Caco-2 (cell line): ENCODE measurements at regions not wholly inside any gene's neighbourhood (a gene's known extent, or its start where the extent isn't known, plus 50 kb on each side); places are given as distances from the start of the nearest gene placed in this dataset.

Experiments
- BruUV-seq: library from RNA; stranded (reverse); fragments of 400-500 nt; replicated peaks from 2 replicates; lab custom pipeline; 2021; lab: Mats Ljungman, UMichigan
- CTCF ChIA-PET: fragments of 300-600 bp; sonication (Branson Sonifier 250); formaldehyde crosslinking; loops from one replicate; lab custom pipeline; 2022; ENCODE audit warnings: antibody characterized with exemption; lab: Charles Lee
- POLR2A ChIA-PET: fragments of 300-600 bp; sonication (Branson Sonifier 250); formaldehyde crosslinking; loops from one replicate; lab custom pipeline; 2022; ENCODE audit warnings: antibody characterized with exemption; lab: Charles Lee
- DNase-seq, 2 experiments: peaks; one replicate each; pipeline versions ENCODE4 v3.0.0 to v3.0.0-alpha.2; 2020 to 2022
- H3K27me3 ChIP-seq: replicated peaks from 2 replicates; pipeline ENCODE4 v1.6.0; 2011; ENCODE audit warnings: low read length; ENCODE audit not compliant: control insufficient read depth, insufficient read depth
- H3K36me3 ChIP-seq: 2 replicates; pipeline ENCODE4 v1.5.1; 2011; ENCODE audit warnings: low read length; ENCODE audit not compliant: control insufficient read depth, insufficient read depth
- H3K4me1 ChIP-seq: fragments of 250-450 bp; sonication (Bioruptor Pico); 2 replicates; pipeline ENCODE4 v1.5.1; 2020; ENCODE audit warnings: mild to moderate bottlenecking
- H3K4me3 ChIP-seq: 2 replicates; pipeline ENCODE4 v1.5.1; 2011; ENCODE audit warnings: low read depth, mild to moderate bottlenecking, control low read depth, low read length
- H3K9me3 ChIP-seq: fragments of 250-450 bp; sonication (Bioruptor Pico); 2 replicates; pipeline ENCODE4 v1.5.1; 2020; ENCODE audit warnings: mild to moderate bottlenecking, moderate library complexity
- H3K27ac Mint-ChIP-seq: one replicate; pipeline ENCODE4 v1.8.0; 2022; ENCODE audit warnings: mixed read lengths; ENCODE audit not compliant: unreplicated experiment
- H3K27me3 Mint-ChIP-seq: one replicate; pipeline ENCODE4 v1.8.0; 2022; ENCODE audit warnings: mixed read lengths; ENCODE audit not compliant: insufficient read depth, unreplicated experiment
- H3K36me3 Mint-ChIP-seq: one replicate; pipeline ENCODE4 v1.8.0; 2022; ENCODE audit warnings: mild to moderate bottlenecking, mixed read lengths; ENCODE audit not compliant: insufficient read depth, unreplicated experiment
- H3K4me1 Mint-ChIP-seq: one replicate; pipeline ENCODE4 v1.8.0; 2022; ENCODE audit warnings: low read depth, mixed read lengths; ENCODE audit not compliant: unreplicated experiment
- H3K4me3 Mint-ChIP-seq: one replicate; pipeline ENCODE4 v1.8.0; 2022; ENCODE audit warnings: mild to moderate bottlenecking, moderate library complexity, mixed read lengths; ENCODE audit not compliant: unreplicated experiment
- H3K9me3 Mint-ChIP-seq: one replicate; pipeline ENCODE4 v1.8.0; 2022; ENCODE audit warnings: mixed read lengths; ENCODE audit not compliant: unreplicated experiment
- intact Hi-C: fragments of 100-400 bp; cut with micrococcal nuclease; formaldehyde crosslinking; loops from one replicate; pipeline ENCODE4 v1.10.0; 2022; ENCODE audit not compliant: unreplicated experiment
- TF ChIP-seq, protein P1 (sequence below), 2 experiments: fragments of 200-600 bp in 1 of 2; IDR thresholded peaks; 1 replicate in 1 of 2; 2 replicates in 1 of 2; pipeline versions ENCODE4 v1.5.1 to v1.8.0; 2011 to 2022; ENCODE audit warnings: antibody characterized with exemption in 1 of 2, control low read depth in 1 of 2, inconsistent platforms in 1 of 2, low read depth in 1 of 2, low read length in 1 of 2, mild to moderate bottlenecking in 1 of 2, moderate library complexity in 1 of 2; ENCODE audit not compliant: insufficient read depth in 1 of 2, severe bottlenecking in 1 of 2, unreplicated experiment in 1 of 2

DNA sequence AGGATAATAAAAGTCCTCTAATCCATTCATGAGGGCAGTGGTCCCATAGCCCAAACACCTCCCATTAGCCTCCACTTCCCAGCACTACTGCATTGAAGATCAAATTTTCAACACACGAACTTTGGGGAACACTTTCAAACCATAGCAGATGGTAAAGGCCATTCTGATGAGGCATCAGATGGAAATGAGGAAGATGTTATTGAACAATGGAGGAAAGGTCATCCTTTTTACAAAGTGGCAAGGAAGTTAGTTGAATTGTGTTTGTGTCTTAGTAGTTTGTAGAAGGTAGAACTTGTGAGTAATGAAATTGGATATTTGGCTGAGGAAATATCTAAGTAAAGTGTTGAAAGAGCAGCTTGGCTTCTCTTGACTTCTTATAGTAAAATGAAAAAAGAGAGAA lies 93.3 kb upstream of the NLRP1 start:
- peaks cover 2% of the 10 kb centered on the region for H3K27me3 Mint-ChIP-seq
- ChIA-PET CTCF (no interaction called here), POLR2A (no interaction called here)
- TF ChIP-seq, protein P1, sequence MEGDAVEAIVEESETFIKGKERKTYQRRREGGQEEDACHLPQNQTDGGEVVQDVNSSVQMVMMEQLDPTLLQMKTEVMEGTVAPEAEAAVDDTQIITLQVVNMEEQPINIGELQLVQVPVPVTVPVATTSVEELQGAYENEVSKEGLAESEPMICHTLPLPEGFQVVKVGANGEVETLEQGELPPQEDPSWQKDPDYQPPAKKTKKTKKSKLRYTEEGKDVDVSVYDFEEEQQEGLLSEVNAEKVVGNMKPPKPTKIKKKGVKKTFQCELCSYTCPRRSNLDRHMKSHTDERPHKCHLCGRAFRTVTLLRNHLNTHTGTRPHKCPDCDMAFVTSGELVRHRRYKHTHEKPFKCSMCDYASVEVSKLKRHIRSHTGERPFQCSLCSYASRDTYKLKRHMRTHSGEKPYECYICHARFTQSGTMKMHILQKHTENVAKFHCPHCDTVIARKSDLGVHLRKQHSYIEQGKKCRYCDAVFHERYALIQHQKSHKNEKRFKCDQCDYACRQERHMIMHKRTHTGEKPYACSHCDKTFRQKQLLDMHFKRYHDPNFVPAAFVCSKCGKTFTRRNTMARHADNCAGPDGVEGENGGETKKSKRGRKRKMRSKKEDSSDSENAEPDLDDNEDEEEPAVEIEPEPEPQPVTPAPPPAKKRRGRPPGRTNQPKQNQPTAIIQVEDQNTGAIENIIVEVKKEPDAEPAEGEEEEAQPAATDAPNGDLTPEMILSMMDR (IDR thresholded peaks at IDR 0.05; ENCODE audit: insufficient read depth in 1 of 2, low read depth in 1 of 2, low read length in 1 of 2, severe bottlenecking in 1 of 2, unreplicated experiment in 1 of 2): no peak
- BruUV-seq: no TSS peak
- no peak overlapping the region for H3K27ac Mint-ChIP-seq
- no peaks in the 10 kb centered on the region for H3K9me3 Mint-ChIP-seq
- no peaks in the 10 kb centered on the region for H3K36me3 ChIP-seq
- no peaks in the 10 kb centered on the region for H3K4me1 Mint-ChIP-seq
- no peaks in the 10 kb centered on the region for H3K4me1 ChIP-seq
- H3K9me3 ChIP-seq: no peaks in the 10 kb centered on the region
- H3K36me3 Mint-ChIP-seq: no peaks in the 10 kb centered on the region
- DNase-seq: no peak
- no peak overlapping the region for H3K4me3 Mint-ChIP-seq
- H3K27me3 ChIP-seq: no peaks in the 10 kb centered on the region
- intact Hi-C loops: no loop called here
- no peak overlapping the region for H3K4me3 ChIP-seq

DNA sequence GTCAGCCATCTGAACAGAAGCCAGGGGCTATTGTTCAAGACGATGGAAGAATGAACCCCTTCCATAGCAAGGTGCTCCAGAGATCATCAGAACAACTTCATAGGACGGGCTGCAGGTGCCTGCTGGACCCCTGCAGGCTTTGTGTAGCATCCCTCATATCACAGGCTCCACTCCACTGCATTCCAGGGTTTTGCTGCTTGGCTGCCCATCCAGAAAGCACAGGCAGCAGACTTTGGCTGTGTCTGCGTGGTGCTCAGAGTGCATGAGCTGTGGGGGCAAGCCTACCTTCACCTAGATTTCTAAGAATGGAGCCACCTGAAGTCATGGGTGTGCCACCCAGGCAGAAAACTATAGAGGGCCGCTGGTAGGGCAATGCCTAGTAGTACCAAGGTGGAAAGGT lies 93.9 kb upstream of the NLRP1 start:
- TF ChIP-seq, protein P1 (IDR thresholded peaks at IDR 0.05; ENCODE audit: insufficient read depth in 1 of 2, low read depth in 1 of 2, low read length in 1 of 2, severe bottlenecking in 1 of 2, unreplicated experiment in 1 of 2): no peak
- no peaks in the 10 kb centered on the region for H3K9me3 Mint-ChIP-seq
- H3K4me3 Mint-ChIP-seq: no peak overlapping the region
- intact Hi-C loops: no loop called here
- H3K4me1 ChIP-seq: no peaks in the 10 kb centered on the region
- no peaks in the 10 kb centered on the region for H3K36me3 Mint-ChIP-seq
- no TSS peak for BruUV-seq
- no peak overlapping the region for H3K4me3 ChIP-seq
- no peak for DNase-seq
- H3K36me3 ChIP-seq: no peaks in the 10 kb centered on the region
- POLR2A ChIA-PET: no interaction called here
- peaks cover 2% of the 10 kb centered on the region for H3K27me3 Mint-ChIP-seq
- H3K27me3 ChIP-seq: no peaks in the 10 kb centered on the region
- H3K4me1 Mint-ChIP-seq: no peaks in the 10 kb centered on the region
- H3K9me3 ChIP-seq: no peaks in the 10 kb centered on the region
- CTCF ChIA-PET: no interaction called here
- no peak overlapping the region for H3K27ac Mint-ChIP-seq

DNA sequence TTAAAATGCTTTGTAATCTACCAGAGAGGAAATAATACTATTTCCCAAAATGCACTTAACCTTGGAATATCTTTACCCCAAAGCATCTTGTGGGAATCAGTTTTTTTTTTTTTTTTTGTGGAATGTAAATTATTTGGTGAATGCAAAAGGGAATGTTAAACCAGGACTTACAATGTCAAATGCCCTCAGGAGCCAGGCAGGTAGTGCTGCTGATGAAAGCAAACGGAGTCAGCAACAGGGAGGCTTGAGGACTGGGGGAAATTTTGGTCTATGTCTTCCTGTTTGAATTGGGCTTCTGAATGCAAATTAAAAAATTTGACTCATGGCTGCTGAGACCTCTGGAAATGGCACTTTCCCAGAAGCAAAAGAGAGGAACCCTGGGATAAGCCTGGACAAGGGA lies 96.5 kb upstream of the NLRP1 start:
- no TSS peak for BruUV-seq
- Histone ChIP-seq H3K36me3 (no peaks in the 10 kb centered on the region), H3K4me3 (no peak overlapping the region), H3K4me1 (no peaks in the 10 kb centered on the region), H3K27me3 (no peaks in the 10 kb centered on the region), H3K9me3 (no peaks in the 10 kb centered on the region)
- H3K36me3 Mint-ChIP-seq: no peaks in the 10 kb centered on the region
- POLR2A ChIA-PET: no interaction called here
- H3K4me1 Mint-ChIP-seq: no peaks in the 10 kb centered on the region
- no peak overlapping the region for H3K27ac Mint-ChIP-seq
- peaks cover 2% of the 10 kb centered on the region for H3K27me3 Mint-ChIP-seq
- H3K4me3 Mint-ChIP-seq: no peak overlapping the region
- CTCF ChIA-PET: no interaction called here
- no peaks in the 10 kb centered on the region for H3K9me3 Mint-ChIP-seq
- intact Hi-C loops: no loop called here
- TF ChIP-seq, protein P1 (IDR thresholded peaks at IDR 0.05; ENCODE audit: insufficient read depth in 1 of 2, low read depth in 1 of 2, low read length in 1 of 2, severe bottlenecking in 1 of 2, unreplicated experiment in 1 of 2): no peak
- DNase-seq: peak in 1 of 2 experiments; percentile 32
